ENCODE measurements at regions not wholly inside any gene's neighbourhood (a gene's known extent, or its start where the extent isn't known, plus 50 kb on each side); places are given as distances from the start of the nearest gene placed in this dataset.

- TF ChIP-seq CTCF (IDR thresholded peaks at IDR 0.05) (no peak), POLR2AphosphoS5 (IDR thresholded peaks at IDR 0.05) (no peak)
Observed at GRCh38 chr16:49017501-49017900, 264.1 kb downstream of the CBLN1 start.
